ENCODE measurements at regions not wholly inside any gene's neighbourhood (a gene's known extent, or its start where the extent isn't known, plus 50 kb on each side); places are given as distances from the start of the nearest gene placed in this dataset.
"Not testable (repeated sequence)": the region's sequence is repeated elsewhere in the genome, so short reads cannot be mapped to it uniquely, and the experiment has no call there.

GRCh38 chr2:66030553-66030952, 404.4 kb upstream of the MEIS1 start:
- no peak for DNase-seq (ENCODE audit: low read depth in 2 of 2)

DNA sequence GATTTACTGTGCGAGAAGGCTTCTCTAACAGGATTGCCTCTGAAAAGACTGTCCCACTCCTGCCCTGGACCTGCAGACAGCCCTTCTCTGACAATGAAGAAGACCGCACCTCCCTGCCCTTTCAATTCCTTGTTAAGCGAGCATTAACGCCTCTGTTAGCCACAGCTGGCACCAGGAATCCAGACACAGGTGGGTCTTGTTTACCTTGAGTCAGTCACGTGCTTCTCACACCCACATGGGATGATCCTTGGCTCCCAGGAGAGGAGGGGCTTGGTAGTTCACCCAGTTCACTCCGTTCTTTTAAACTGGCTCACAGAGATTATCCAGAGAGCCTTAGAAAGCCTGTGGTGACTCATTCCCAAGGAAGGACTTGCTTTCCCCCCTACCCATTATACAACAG, 410.5 kb upstream of the MEIS1 start:
- DNase-seq (ENCODE audit: low read depth in 2 of 2): no peak

DNA sequence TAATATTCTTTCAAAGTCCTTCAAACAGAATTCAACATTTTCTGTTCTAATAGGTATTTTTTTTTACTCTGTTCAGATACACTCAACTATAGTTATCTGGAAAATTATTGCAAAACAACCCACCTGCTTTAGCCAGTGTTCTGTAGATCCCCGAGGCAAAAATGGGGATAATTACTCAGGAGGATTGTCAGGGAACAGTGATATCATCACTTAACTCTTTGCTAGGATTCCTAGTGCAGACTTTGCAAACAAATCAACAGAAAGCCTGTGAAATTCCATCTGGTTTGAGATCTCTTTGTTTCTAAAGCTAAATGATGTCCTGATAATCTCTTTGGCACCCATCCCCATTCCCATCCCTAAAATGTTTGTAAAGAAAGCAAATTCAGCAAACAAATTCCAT, 413.6 kb upstream of the MEIS1 start:
- DNase-seq (ENCODE audit: low read depth in 2 of 2): no peak

DNA sequence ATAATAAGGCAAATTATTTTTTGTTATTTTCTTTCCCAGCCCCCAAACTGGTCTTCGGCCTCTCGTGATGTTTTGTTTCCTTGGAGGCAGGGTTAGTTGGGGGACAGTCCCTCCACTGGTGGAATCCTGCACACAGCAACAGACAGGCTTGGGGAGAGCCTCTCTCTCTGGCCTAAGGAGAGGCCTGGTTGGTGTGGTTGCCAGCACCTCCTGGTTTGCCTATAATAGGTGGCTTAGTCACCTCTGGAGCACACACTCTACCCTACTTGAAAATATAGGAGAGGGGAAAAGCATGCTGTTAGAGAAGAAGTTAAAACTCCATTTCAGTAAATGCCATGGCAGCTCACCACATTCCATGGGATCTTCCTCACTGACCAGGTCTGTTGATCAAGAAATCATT, 417.2 kb upstream of the MEIS1 start:
- DNase-seq (ENCODE audit: low read depth in 2 of 2): no peak

GRCh38 chr2:66014450-66014849, 420.5 kb upstream of the MEIS1 start:
- no peak for DNase-seq (ENCODE audit: low read depth in 2 of 2)

GRCh38 chr2:66013456-66013855, 421.5 kb upstream of the MEIS1 start:
- no peak for DNase-seq (ENCODE audit: low read depth in 2 of 2)

- DNase-seq (ENCODE audit: low read depth in 2 of 2): no peak
These were observed 431.0 kb upstream of the MEIS1 start for GRCh38 chr2:66003931-66004330.

DNA sequence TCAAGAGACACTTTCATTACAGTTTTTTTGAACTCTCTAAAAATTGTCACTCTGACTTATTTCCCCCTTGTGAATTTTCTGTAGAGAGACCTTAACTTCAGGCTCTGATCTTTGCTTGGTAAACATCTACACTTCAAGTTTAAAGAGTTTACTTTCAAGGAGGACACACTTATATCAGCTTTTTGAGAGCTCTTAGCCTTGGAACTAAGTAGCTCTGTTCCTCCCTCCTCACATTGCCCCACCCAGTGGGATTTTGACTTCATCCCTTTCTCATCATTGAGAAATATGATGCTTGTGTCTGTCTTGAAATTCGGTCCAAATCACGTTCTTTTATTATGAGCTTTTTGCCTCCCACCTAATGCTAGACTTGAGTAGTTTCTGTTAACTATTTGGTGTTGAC, 433.4 kb upstream of the MEIS1 start:
- no peak for DNase-seq (ENCODE audit: low read depth in 2 of 2)

- no peak for DNase-seq (ENCODE audit: low read depth in 2 of 2)
These were observed 434.0 kb upstream of the MEIS1 start for GRCh38 chr2:66000901-66001300.

- DNase-seq (ENCODE audit: low read depth in 2 of 2): no peak
These were observed 435.1 kb upstream of the MEIS1 start for GRCh38 chr2:65999796-66000195.

GRCh38 chr2:65999103-65999502, 435.8 kb upstream of the MEIS1 start:
- DNase-seq (ENCODE audit: low read depth in 2 of 2): no peak

GRCh38 chr2:65997961-65998360, 437.0 kb upstream of the MEIS1 start:
- DNase-seq (ENCODE audit: low read depth in 2 of 2): no peak

- no peak for DNase-seq (ENCODE audit: low read depth in 2 of 2)
These were observed 442.7 kb upstream of the MEIS1 start for GRCh38 chr2:65992198-65992554.

DNA sequence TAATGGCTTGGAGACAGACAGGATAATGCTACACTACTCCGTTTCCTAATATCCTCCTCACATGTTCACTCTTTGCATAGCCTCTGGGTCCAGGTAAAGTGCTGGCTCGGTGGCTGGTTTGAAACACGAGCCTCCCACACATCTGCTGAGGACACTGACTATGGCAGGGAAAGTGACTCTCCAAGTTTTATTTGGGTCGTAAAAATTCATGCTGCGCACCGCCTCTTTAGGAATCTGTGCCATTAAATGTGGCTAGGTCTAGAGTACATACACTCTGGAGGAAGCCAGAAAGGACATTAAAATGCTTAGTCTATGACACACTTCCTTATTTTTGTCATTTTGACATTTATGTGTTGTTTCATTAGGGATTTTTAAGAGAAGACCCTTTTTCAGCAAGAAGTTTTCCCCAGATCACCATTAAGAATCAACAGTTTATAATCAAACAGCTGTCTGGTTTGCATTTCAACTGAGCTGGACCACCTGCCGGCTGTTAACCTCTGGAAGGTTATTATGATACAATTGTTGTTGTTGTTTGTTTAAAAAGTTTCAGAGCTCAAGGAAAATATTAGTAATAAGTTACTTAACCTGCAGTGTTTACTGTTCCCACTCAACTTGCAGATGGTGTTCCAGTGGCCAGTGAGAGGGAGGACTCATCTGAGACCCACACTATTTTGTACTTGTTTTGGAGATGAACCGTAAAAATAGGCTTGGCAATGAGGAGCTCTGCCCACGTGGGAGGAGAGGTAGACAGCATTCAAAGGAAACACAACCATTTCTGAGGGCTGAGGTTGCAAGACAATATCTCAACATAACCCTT, 443.3 kb upstream of the MEIS1 start:
- no peak for DNase-seq (ENCODE audit: low read depth in 2 of 2)

- no peak for DNase-seq (ENCODE audit: low read depth in 2 of 2)
These were observed 448.9 kb upstream of the MEIS1 start for GRCh38 chr2:65985986-65986385.

DNA sequence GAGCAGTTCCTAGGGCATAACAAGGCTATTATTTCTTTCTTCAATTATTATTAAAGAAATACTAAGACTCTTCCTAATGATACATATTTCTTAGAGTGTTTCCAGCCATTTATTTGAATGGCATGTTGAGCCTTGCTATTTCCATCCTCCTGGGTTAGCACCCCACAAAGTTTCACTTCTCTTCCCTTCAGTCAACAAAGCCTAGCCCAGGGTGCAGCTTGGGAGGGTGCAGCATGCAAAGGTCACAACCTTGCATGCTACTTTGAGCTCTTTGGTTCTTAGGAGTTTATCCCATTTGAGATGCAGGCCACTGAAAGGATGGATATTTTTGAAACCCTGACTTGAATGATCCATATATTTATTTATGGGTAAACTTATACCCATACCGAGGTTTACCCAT, 454.4 kb upstream of the MEIS1 start:
- DNase-seq (ENCODE audit: low read depth in 2 of 2): no peak

GRCh38 chr2:65979446-65979845, 455.5 kb upstream of the MEIS1 start:
- DNase-seq (ENCODE audit: low read depth in 2 of 2): no peak

DNA sequence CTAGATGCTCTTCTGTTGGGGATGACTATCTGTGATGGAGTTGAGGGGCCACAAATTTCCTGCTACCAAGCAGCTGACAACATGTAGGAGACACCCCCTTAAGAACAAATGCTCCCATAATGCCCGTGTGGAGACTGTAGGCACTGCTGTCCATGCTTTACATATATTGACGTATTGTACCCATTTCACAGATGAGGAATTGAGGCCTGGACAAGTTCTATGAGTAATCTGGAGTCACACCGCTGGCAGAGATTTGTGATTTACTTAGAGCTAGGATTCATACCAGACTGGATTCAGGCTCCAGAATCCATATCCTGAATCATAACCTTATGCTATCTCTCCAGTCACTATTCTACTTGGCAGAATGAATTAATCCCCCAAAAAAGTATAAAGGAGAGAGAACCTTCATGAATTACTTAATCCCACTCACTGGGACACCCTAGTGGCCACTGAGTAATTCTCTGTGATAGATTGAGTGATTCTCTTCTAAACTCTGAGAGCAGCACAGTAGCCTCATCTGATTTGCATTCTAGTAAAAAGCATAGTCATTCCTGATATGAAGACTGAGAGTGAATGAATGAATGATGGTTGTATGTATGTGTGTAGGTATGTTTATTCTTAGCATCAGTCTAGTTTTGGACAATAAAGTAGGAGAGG, 460.7 kb upstream of the MEIS1 start:
- DNase-seq (ENCODE audit: low read depth in 2 of 2): no peak

GRCh38 chr2:65969161-65969560, 465.8 kb upstream of the MEIS1 start:
- no peak for DNase-seq (ENCODE audit: low read depth in 2 of 2)

- DNase-seq (ENCODE audit: low read depth in 2 of 2): not testable (repeated sequence)
These were observed 471.6 kb upstream of the MEIS1 start for GRCh38 chr2:65963303-65963702.

GRCh38 chr2:65960953-65961352, 474.0 kb upstream of the MEIS1 start:
- DNase-seq (ENCODE audit: low read depth in 2 of 2): no peak

DNA sequence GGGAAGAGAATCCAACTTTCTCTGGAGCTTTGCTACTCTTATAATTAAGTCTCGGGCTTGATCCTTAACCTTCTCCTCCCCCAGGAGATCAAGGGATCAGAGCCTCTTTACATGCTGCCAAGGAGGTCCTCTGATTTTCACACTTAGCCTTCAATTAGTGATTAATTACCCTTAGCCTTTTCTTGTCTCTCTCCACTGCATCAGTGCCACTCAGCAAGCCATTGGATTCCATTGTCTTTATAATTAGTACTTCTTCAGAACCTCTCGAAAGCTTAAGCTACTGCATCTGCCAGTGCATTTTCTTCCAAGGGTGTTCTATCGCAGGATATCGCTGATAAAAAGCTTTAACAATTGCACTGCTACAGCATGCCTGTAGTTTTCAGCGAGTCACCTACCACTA, 477.0 kb upstream of the MEIS1 start:
- no peak for DNase-seq (ENCODE audit: low read depth in 2 of 2)

DNA sequence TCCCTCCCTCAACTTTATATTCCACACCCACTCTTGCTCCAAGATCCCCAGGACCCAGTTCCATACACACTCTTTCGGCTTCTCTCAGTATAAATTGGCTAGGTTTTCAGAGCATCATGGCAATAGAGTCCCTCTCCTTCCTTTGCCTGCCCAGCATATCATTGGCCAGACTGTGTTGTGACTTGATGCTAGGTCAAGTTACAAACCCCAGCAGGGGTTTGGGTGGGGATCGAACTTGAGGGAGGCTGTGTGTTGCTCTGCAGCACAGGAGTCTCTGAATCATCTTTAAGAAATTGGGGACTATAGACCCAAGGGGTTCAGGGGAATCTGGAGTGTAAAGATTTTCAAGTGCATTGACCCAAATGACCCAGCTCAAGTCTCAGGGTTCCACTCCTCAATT, 477.5 kb upstream of the MEIS1 start:
- DNase-seq (ENCODE audit: low read depth in 2 of 2): no peak

- DNase-seq (ENCODE audit: low read depth in 2 of 2): no peak
These were observed 479.7 kb upstream of the MEIS1 start for GRCh38 chr2:65955259-65955658.

Measured in stimulated activated CD8-positive, alpha-beta memory T cell treated with anti-CD3 and anti-CD28 coated beads, Interleukin-2, amount 100 ng/mL, for 48 hours (primary cell).